22Rv1 (cell line): ENCODE measurements at regions not wholly inside any gene's neighbourhood (a gene's known extent, or its start where the extent isn't known, plus 50 kb on each side); places are given as distances from the start of the nearest gene placed in this dataset.

Experiments used
- CTCF ChIP-seq: fragments of 450-650 bp; IDR thresholded peaks from 2 replicates; pipeline ENCODE4 v1.5.1; 2017; ENCODE audit warnings: mild to moderate bottlenecking
- ZFX ChIP-seq: fragments of 450-650 bp; IDR thresholded peaks from 2 replicates; pipeline ENCODE4 v1.6.1; 2017; ENCODE audit warnings: antibody characterized with exemption, borderline replicate concordance

GRCh38 chr16:63625126-63625525 lies 1496.7 kb downstream of the CDH11 start:
- TF ChIP-seq CTCF (no peak), ZFX (no peak)
